HEK293 (cell line): ENCODE measurements at regions not wholly inside any gene's neighbourhood (a gene's known extent, or its start where the extent isn't known, plus 50 kb on each side); places are given as distances from the start of the nearest gene placed in this dataset.

Source experiments
- ATF2 ChIP-seq: fragments of 450-650 bp; formaldehyde crosslinking; IDR thresholded peaks from 2 replicates; pipeline ENCODE4 v1.5.1; 2016; ENCODE audit warnings: missing biosample characterization, missing genetic modification characterization, low read depth
- CTCF ChIP-seq: fragments of 450-650 bp; formaldehyde crosslinking; IDR thresholded peaks from 2 replicates; pipeline ENCODE4 v1.5.1; 2016; ENCODE audit warnings: missing biosample characterization, missing genetic modification characterization
- REST ChIP-seq: fragments of 450-650 bp; formaldehyde crosslinking; IDR thresholded peaks from 2 replicates; pipeline ENCODE4 v1.5.1; 2016; ENCODE audit warnings: missing biosample characterization, missing genetic modification characterization
- SALL2 ChIP-seq: fragments of 450-650 bp; formaldehyde crosslinking; IDR thresholded peaks from 2 replicates; pipeline ENCODE4 v1.5.0; 2017; ENCODE audit warnings: missing biosample characterization, mild to moderate bottlenecking, missing genetic modification characterization, borderline replicate concordance
- SETDB1 ChIP-seq: IDR thresholded peaks from one replicate; pipeline ENCODE4 v1.6.1; 2017; ENCODE audit warnings: mild to moderate bottlenecking, low read length, moderate library complexity, mixed read lengths; ENCODE audit not compliant: insufficient read length
- ZEB2 ChIP-seq: fragments of 450-650 bp; formaldehyde crosslinking; IDR thresholded peaks from 2 replicates; pipeline ENCODE4 v1.5.1; 2016; ENCODE audit warnings: missing biosample characterization, missing genetic modification characterization
- ZFP37 ChIP-seq: fragments of 450-650 bp; formaldehyde crosslinking; IDR thresholded peaks from 2 replicates; pipeline ENCODE4 v1.5.1; 2016; ENCODE audit warnings: missing biosample characterization, missing genetic modification characterization
- ZNF391 ChIP-seq: fragments of 450-650 bp; formaldehyde crosslinking; IDR thresholded peaks from 2 replicates; pipeline ENCODE4 v1.5.1; 2016; ENCODE audit warnings: low read depth, missing biosample characterization, missing genetic modification characterization, borderline replicate concordance
- ZNF629 ChIP-seq: fragments of 450-650 bp; formaldehyde crosslinking; IDR thresholded peaks from 2 replicates; pipeline ENCODE4 v1.5.1; 2017; ENCODE audit warnings: missing biosample characterization, missing genetic modification characterization
- ZNF654 ChIP-seq: fragments of 450-650 bp; formaldehyde crosslinking; IDR thresholded peaks from 2 replicates; pipeline ENCODE4 v1.5.1; 2016; ENCODE audit warnings: low read depth, missing biosample characterization, missing genetic modification characterization

GRCh38 chr2:201955702-201956141 lies 77.9 kb upstream of the FZD7 start:
- TF ChIP-seq ATF2 (no peak), ZNF629 (no peak), SETDB1 (no peak), CTCF (no peak), ZEB2 (tag by site-specific recombination) (no peak), SALL2 (tag by site-specific recombination) (no peak), ZNF654 (tag by site-specific recombination) (no peak), ZNF391 (tag by site-specific recombination) (no peak), REST (tag by site-specific recombination) (no peak), ZFP37 (tag by site-specific recombination) (no peak)
